Activated B cell treated with CpG ODN at 0.5 μM for 24 hours (primary cell): ENCODE measurements at regions not wholly inside any gene's neighbourhood (a gene's known extent, or its start where the extent isn't known, plus 50 kb on each side); places are given as distances from the start of the nearest gene placed in this dataset.

ENCODE experiments used
- ATAC-seq: fragments of 200-7000 bp; cut with Tn5 transposase; one replicate; pipeline ENCODE4 v1.10.0; 2021; ENCODE audit warnings: low read depth, mild to moderate bottlenecking, moderate library complexity
- CTCF ChIA-PET: fragments of 350-600 bp; sonication (Branson Sonifier 250); formaldehyde crosslinking; loops from one replicate; lab custom pipeline; 2021; ENCODE audit warnings: antibody characterized with exemption; lab: Charles Lee
- POLR2A ChIA-PET: fragments of 350-600 bp; sonication (Branson Sonifier 250); formaldehyde crosslinking; loops from one replicate; lab custom pipeline; 2021; ENCODE audit warnings: antibody characterized with exemption; lab: Charles Lee
- DNase-seq: peaks from one replicate; pipeline ENCODE4 v3.0.0; 2022
- H3K27ac Mint-ChIP-seq: one replicate; pipeline ENCODE4 v1.8.0; 2020; ENCODE audit warnings: mixed read lengths
- H3K27me3 Mint-ChIP-seq: one replicate; pipeline ENCODE4 v1.8.0; 2021; ENCODE audit warnings: mixed read lengths
- H3K36me3 Mint-ChIP-seq: one replicate; pipeline ENCODE4 v1.8.0; 2021; ENCODE audit warnings: low read depth, mixed read lengths
- H3K4me1 Mint-ChIP-seq: one replicate; pipeline ENCODE4 v1.8.0; 2021; ENCODE audit warnings: mixed read lengths
- H3K4me3 Mint-ChIP-seq: one replicate; pipeline ENCODE4 v1.8.0; 2020; ENCODE audit warnings: mild to moderate bottlenecking, mixed read lengths
- H3K9me3 Mint-ChIP-seq: one replicate; pipeline ENCODE4 v1.8.0; 2020; ENCODE audit warnings: mixed read lengths
- CTCF ChIP-seq: fragments of 200-600 bp; IDR thresholded peaks from one replicate; pipeline ENCODE4 v1.8.0; 2022; ENCODE audit warnings: antibody characterized with exemption, mild to moderate bottlenecking
- intact Hi-C: fragments of 100-400 bp; cut with micrococcal nuclease; formaldehyde crosslinking; loops from one replicate; pipeline ENCODE4 v1.15.1; 2024

GRCh38 chr10:59102394-59102793, 74.0 kb upstream of the PHYHIPL start:
- H3K4me1 Mint-ChIP-seq: no peaks in the 10 kb centered on the region
- H3K4me3 Mint-ChIP-seq: no peak overlapping the region
- ChIA-PET CTCF (no interaction called here), POLR2A (no interaction called here)
- no peak overlapping the region for H3K27ac Mint-ChIP-seq
- H3K9me3 Mint-ChIP-seq: no peaks in the 10 kb centered on the region
- intact Hi-C loops: no loop called here
- ATAC-seq (no peak), DNase-seq (no peak)
- no peaks in the 10 kb centered on the region for H3K27me3 Mint-ChIP-seq
- no peak for TF ChIP-seq CTCF
- H3K36me3 Mint-ChIP-seq: no peaks in the 10 kb centered on the region

- Mint-ChIP-seq H3K4me3 (no peak overlapping the region), H3K27me3 (no peaks in the 10 kb centered on the region), H3K27ac (no peak overlapping the region), H3K4me1 (no peaks in the 10 kb centered on the region), H3K9me3 (no peaks in the 10 kb centered on the region), H3K36me3 (no peaks in the 10 kb centered on the region)
- TF ChIP-seq CTCF: no peak
- POLR2A ChIA-PET: no interaction called here
- ATAC-seq (no peak), DNase-seq (no peak)
- CTCF ChIA-PET: no interaction called here
- intact Hi-C loops: no loop called here
These were observed 72.3 kb upstream of the PHYHIPL start for GRCh38 chr10:59104186-59104585.

- no peaks in the 10 kb centered on the region for H3K4me1 Mint-ChIP-seq
- H3K27ac Mint-ChIP-seq: no peak overlapping the region
- no peaks in the 10 kb centered on the region for H3K36me3 Mint-ChIP-seq
- DNase-seq: no peak
- intact Hi-C loops: no loop called here
- no peaks in the 10 kb centered on the region for H3K27me3 Mint-ChIP-seq
- ATAC-seq: no peak
- no peaks in the 10 kb centered on the region for H3K9me3 Mint-ChIP-seq
- no peak for TF ChIP-seq CTCF
- H3K4me3 Mint-ChIP-seq: no peak overlapping the region
- ChIA-PET POLR2A (no interaction called here), CTCF (no interaction called here)
These were observed 70.0 kb upstream of the PHYHIPL start for GRCh38 chr10:59106441-59106840.

GRCh38 chr10:59107147-59107546, 69.3 kb upstream of the PHYHIPL start:
- intact Hi-C loops: no loop called here
- no peak for DNase-seq
- TF ChIP-seq CTCF: no peak
- Mint-ChIP-seq H3K9me3 (no peaks in the 10 kb centered on the region), H3K27ac (no peak overlapping the region), H3K27me3 (no peaks in the 10 kb centered on the region), H3K4me3 (no peak overlapping the region), H3K36me3 (no peaks in the 10 kb centered on the region), H3K4me1 (no peaks in the 10 kb centered on the region)
- ChIA-PET CTCF (no interaction called here), POLR2A (no interaction called here)
- no peak for ATAC-seq

GRCh38 chr10:59108296-59108870, 68.1 kb upstream of the PHYHIPL start:
- no peak overlapping the region for H3K4me3 Mint-ChIP-seq
- no peak for TF ChIP-seq CTCF
- ATAC-seq (no peak), DNase-seq (no peak)
- no peaks in the 10 kb centered on the region for H3K27me3 Mint-ChIP-seq
- H3K27ac Mint-ChIP-seq: no peak overlapping the region
- no peaks in the 10 kb centered on the region for H3K4me1 Mint-ChIP-seq
- intact Hi-C loops: no loop called here
- H3K9me3 Mint-ChIP-seq: no peaks in the 10 kb centered on the region
- ChIA-PET POLR2A (no interaction called here), CTCF (no interaction called here)
- H3K36me3 Mint-ChIP-seq: no peaks in the 10 kb centered on the region
